M059J (cell line): ENCODE measurements at regions not wholly inside any gene's neighbourhood (a gene's known extent, or its start where the extent isn't known, plus 50 kb on each side); places are given as distances from the start of the nearest gene placed in this dataset.

Experiments
- DNase-seq: peaks from one replicate; pipeline ENCODE4 v3.0.0-alpha.2; 2012; ENCODE audit warnings: low read depth

DNA sequence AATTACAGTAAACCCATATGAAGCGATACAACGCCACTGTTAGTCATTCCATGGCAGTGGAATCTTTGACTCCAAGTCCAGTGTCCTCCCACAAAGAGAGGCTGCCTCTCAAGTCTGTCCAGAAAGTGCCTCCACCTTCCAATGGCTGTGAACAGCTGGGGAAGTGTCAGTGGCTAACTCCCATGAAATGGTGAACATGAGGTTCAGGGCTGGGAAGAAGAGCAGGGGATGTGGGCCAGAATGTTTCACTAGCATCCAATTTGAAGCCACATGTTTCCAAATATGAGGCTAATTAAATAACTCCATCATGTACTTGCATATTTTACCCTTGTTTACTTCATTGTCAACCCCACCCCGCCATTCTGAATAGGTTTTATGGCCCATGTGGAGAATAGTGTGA lies 53.1 kb upstream of the CHST15 start:
- no peak for DNase-seq

DNA sequence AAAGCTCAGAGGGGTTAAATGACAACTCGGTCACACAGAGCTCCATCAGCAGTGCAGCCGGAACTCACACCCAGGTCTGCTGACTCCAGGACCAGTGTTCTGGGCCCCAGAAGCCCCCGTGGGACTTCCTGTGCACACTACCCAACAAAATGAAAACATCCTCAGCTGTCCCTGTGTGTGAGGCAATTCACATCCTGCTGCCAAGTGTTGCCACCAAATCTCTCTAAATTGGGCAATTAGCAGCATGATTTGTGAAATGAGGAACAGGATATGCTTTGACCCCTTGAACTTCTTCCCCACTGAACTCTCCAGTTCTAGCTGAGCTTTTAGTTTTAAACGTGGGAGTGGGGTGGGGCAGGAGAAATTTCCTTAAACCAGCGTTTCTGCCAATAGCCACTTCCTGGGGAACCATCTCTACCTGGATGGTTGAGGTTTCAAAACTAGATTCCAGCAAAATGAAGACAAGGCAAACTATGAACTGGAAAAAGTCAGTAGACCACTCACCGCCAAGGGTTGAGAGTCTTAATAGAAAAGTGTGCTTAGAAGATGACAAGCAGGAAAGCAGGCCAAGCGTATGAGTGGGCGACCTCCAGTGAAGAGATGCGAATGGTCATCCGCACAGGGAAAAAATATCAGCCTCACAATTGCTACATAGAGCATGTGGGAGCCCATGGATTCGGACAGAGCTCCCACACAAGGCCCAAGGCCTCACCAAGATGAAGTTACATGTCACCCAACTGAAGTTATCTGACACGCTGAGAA lies 51.9 kb upstream of the CHST15 start:
- no peak for DNase-seq

DNA sequence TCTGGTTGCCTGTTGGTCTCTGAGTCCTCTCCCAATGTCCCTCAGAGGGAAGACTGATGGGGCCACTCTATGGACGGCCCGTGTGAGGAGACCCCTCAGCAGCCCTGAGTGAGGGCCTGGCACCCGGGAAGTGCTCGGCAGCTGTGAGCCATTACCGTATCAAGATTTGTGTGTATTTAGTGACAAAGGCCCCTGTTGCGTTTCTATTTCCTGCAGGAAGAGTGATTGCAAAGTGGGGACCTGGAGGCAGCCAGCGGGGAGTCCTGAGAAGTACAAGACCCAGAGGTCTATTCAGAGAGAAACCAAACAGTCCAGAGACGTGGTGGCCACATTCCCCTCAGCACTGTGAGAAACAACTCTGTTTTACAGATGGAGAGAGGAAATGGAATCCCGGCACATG lies 51.1 kb upstream of the CHST15 start:
- no peak for DNase-seq

DNA sequence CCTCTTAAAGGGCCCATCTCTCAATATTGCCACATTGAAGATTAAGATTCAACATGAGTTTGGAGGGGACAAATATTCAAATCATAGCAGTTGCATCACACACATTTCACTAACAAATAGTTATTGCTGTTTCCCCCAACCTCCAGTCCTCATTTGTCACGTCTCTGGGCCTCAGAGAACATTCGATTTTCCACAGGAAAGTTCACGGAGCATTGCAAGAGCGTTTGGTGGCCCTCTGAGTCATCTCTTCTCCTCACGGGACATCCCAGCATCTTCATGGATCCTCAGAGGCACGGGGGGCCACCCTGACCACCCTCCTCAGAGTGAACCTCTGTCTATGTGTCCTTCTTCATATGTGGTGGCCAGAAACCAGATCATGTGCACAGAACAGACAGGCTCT lies 50.3 kb upstream of the CHST15 start:
- DNase-seq = no peak
